ENCODE measurements at regions not wholly inside any gene's neighbourhood (a gene's known extent, or its start where the extent isn't known, plus 50 kb on each side); places are given as distances from the start of the nearest gene placed in this dataset.

GRCh38 chr6:95083506-95083905 is 493.8 kb upstream of the MANEA start:
- no peak for DNase-seq
- WGBS, 2 donors = 86 to 91% methylated on average over 12 of the region's 12 CpGs
- no peak for TF ChIP-seq POLR2A (IDR thresholded peaks at IDR 0.05)
- no peak for TF ChIP-seq POLR2AphosphoS5 (IDR thresholded peaks at IDR 0.05)
- no peak for TF ChIP-seq EP300 (IDR thresholded peaks at IDR 0.05)
- TF ChIP-seq CTCF (IDR thresholded peaks at IDR 0.05) = no peak
- Histone ChIP-seq H3K36me3 (no peaks in the 10 kb centered on the region), H3K4me1 (peaks cover 0 to 6% (median 2%) of the 10 kb centered on the region in 4 donors), H3K4me3 (no peak overlapping the region), H3K27ac (no peak overlapping the region), H3K9me3 (no peaks in the 10 kb centered on the region), H3K27me3 (no peaks in the 10 kb centered on the region)
- intact Hi-C loops (cut with DNase I) = no loop called here

DNA sequence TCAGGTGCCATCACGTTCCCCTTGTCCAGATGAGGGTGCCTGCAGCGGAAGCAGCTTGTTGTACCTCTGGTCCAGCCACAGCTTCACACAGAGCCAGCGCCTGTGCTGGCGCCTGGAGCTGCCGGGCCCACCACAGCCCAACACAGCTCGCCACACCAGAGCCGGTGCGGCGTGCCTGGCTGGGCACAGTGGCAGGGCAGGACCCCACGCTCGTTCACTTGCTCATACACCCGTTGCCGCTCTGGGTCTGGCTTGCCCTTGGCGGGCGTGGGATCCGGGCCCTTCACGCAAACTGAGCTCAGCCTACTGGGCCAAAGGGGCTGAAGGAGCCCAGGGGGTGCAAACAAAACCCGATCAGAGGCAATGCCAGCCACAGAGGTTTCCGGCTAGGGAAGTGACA is 492.5 kb upstream of the MANEA start:
- intact Hi-C loops (cut with DNase I) = no loop called here
- whole genome bisulfite sequencing, 2 donors = 92% methylated on average over 19 of the region's 19 CpGs
- TF ChIP-seq EP300 (IDR thresholded peaks at IDR 0.05) (no peak), POLR2A (IDR thresholded peaks at IDR 0.05) (no peak), CTCF (IDR thresholded peaks at IDR 0.05) (no peak), POLR2AphosphoS5 (IDR thresholded peaks at IDR 0.05) (no peak)

GRCh38 chr6:95087394-95088097 is 489.8 kb upstream of the MANEA start:
- Histone ChIP-seq H3K27ac (no peak overlapping the region), H3K9me3 (no peaks in the 10 kb centered on the region), H3K36me3 (no peaks in the 10 kb centered on the region), H3K27me3 (no peaks in the 10 kb centered on the region), H3K4me3 (no peak overlapping the region), H3K4me1 (peaks cover 0 to 6% (median 2%) of the 10 kb centered on the region in 4 donors)
- intact Hi-C loops (cut with DNase I) = no loop called here
- no peak for DNase-seq
- no peak for TF ChIP-seq POLR2A (IDR thresholded peaks at IDR 0.05)
- TF ChIP-seq EP300 (IDR thresholded peaks at IDR 0.05) = no peak
- TF ChIP-seq POLR2AphosphoS5 (IDR thresholded peaks at IDR 0.05) = no peak
- TF ChIP-seq CTCF (IDR thresholded peaks at IDR 0.05) = no peak
- WGBS, 2 donors = 23 to 54% methylated on average over 8 of the region's 8 CpGs

More for the DNA sequence above, 492.5 kb upstream of the MANEA start:
- Histone ChIP-seq H3K9me3 (no peaks in the 10 kb centered on the region), H3K27ac (no peak overlapping the region), H3K27me3 (no peaks in the 10 kb centered on the region), H3K36me3 (no peaks in the 10 kb centered on the region), H3K4me1 (peaks cover 0 to 6% (median 2%) of the 10 kb centered on the region in 4 donors), H3K4me3 (no peak overlapping the region)
- no peak for DNase-seq

- no peaks in the 10 kb centered on the region for H3K9me3 ChIP-seq
- H3K36me3 ChIP-seq = no peaks in the 10 kb centered on the region
- intact Hi-C loops (cut with DNase I) = no loop called here
- no peak for DNase-seq
- H3K4me1 ChIP-seq = peaks cover 0 to 6% (median 2%) of the 10 kb centered on the region in 4 donors
- no peak overlapping the region for H3K4me3 ChIP-seq
- no peaks in the 10 kb centered on the region for H3K27me3 ChIP-seq
- peak in 2 of 4 experiments; percentile 20 to 47 for TF ChIP-seq CTCF (IDR thresholded peaks at IDR 0.05)
- no peak for TF ChIP-seq EP300 (IDR thresholded peaks at IDR 0.05)
- WGBS, 2 donors = 59 to 62% methylated on average over 5 of the region's 5 CpGs
- H3K27ac ChIP-seq = no peak overlapping the region
Observed at GRCh38 chr6:95091823-95092436, 485.4 kb upstream of the MANEA start.
